GM18505 (cell line): ENCODE measurements at regions not wholly inside any gene's neighbourhood (a gene's known extent, or its start where the extent isn't known, plus 50 kb on each side); places are given as distances from the start of the nearest gene placed in this dataset.

Experiments used
- ATAC-seq: cut with Tn5 transposase; IDR thresholded peaks from one replicate; pipeline ENCODE4 v1.9.1; 2021; ENCODE audit not compliant: unreplicated experiment
- POLR2A ChIP-seq: IDR thresholded peaks from 4 replicates; pipeline ENCODE4 v1.6.1; 2011; ENCODE audit warnings: borderline replicate concordance; ENCODE audit not compliant: insufficient read depth, insufficient read length; ENCODE audit errors: extremely low read depth

DNA sequence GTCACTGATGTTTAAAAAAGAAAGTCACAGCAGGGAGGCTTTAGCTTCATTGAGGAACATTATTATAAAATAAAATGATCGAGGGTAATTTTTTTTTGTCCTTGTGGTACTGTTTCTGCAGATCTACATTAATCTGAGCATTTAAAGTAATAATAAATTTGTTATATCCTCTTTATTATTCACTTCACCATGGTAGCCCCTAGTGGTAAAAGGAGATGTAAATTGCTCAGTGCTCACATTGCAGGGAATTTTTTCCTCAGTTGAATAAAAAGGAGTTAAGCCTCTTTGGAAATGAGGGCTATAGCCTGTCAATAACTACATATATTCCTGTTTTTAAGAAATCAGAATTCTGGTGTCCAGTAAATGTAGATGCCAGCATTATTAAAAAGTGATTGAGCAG, 99.7 kb upstream of the VPREB1 start:
- no peak for TF ChIP-seq POLR2A
- ATAC-seq, result no peak

DNA sequence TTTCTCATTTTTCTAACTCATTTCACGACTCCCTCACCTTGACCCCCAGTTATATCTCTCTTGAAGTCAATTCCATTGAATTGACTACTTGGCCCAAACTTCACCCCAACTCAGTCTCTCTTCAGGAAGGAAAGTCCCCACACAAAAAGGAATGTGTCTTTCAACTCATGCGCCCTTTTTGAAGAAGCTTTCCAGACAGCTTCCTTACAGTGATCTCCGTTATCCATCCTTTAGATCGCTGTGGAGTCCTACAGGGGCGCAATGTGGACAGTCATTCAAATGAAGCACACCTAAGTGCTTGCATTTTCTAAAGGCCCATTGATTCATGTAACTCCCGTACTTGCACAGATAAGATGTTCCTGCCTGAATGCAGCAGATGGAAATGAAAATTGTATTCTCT, 101.1 kb upstream of the VPREB1 start:
- no peak for TF ChIP-seq POLR2A
- ATAC-seq, result no peak

DNA sequence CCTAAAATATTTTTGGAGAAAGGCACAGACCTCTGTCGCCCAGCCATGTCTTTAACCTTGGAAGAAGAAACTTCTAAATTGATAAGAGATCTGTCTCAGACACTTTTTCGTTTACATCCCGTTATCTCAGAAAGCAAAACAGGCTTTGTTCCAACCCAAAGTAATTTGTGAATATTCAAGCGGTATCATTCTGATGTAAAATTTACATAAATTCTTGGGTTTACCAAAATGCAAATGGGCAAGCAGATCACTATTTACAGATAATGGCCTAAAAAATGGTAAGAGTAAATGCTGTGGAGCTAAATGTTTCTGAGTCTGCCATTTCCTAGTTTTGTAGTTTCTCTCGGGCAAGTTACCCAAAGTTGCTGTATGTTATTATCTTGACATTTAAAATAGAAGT, 101.9 kb upstream of the VPREB1 start:
- ATAC-seq, result no peak
- TF ChIP-seq POLR2A, result no peak

DNA sequence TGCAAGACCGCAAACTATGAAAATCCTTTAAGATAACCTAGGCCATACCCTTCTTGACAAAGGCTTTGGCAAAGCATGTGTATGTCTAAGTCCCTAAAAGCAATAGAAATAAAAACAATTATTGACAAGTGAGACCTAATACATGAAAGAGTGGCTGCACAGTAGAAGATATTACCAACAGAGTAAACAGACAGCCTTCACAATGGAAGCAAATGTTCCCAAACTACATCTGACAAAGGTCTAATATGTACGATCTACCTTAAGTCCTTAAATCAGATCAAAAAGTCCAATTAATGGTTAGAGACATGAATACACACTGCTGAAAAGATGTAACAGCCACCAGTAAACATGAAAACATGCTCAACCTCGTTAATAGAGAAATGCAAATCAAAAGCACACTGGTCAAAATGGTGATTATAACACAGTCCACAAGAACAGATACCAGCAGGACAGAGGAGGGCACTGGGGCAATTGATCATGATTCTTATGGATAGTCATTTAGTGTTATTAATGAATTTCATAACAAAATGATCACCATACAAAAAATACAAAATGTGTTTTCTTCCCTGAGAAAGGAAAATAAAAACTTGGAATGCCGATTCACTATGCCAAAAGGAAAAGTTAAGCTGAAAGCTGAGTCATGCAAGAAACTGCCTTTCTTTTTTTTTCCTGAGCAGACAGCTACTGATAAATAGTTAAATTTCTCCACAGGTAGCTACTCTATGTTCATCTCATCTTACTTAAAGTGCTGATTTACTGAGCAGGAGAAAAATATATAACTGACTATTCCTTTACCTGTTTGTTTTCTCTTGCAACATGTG, 102.6 kb upstream of the VPREB1 start:
- no peak for ATAC-seq
- TF ChIP-seq POLR2A, result no peak

DNA sequence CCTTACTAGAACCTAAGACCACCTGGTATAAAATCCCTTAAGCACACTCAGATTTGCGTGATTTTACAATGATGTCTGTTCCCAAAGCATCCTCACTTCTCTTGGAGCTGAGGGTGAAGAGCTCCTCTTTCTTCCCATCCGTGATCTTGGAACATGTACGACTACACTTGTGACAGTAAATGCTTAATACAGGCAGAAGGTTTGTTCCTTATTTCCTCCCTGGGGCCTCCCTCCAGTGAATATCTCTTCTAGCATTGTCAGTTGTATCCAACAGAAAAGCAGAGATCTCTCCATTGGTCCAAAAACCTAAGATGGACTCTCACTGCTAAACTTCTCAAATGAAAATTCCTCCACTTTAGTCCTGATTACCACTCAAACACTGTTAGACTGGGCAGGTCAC, 103.6 kb upstream of the VPREB1 start:
- ATAC-seq, result no peak
- TF ChIP-seq POLR2A, result no peak

DNA sequence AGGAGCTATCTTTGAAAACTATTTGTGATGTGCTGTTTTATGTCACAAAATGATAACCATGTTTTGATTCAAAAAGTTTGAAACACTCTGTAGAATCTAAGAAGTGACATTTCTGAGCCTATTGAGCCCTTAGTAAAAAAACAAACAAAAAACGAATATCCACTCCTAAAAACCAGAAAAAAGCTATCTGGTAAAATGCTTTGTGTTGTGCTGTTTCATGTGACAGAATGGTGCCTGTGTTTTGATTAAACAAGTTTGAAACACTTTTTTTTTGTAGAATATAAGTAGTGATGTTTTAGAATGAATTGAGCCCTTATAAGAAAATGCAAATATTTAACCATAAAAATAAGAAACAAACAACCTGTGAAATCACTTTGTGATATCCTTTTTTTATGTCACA, 105.2 kb upstream of the VPREB1 start:
- ATAC-seq, result no peak
- no peak for TF ChIP-seq POLR2A

DNA sequence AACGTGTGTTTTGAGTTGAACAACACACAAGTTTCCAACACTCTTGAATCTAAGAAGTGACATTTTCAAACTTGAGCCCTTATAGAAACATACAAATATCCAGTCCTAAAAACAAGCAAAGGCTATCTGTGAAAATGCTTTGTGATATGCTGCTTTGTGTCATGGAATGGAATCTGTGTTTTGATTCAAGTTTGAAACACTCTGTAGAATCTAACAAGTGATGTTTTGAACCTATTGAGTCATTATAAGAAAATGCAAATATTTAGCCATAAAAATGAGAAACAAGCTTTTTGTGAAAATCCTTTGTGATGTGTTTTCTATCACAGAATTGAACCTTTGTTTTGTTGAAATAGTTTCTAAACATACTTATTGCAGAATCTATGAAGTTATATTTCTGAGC, 105.7 kb upstream of the VPREB1 start:
- ATAC-seq, result no peak
- TF ChIP-seq POLR2A, result no peak

DNA sequence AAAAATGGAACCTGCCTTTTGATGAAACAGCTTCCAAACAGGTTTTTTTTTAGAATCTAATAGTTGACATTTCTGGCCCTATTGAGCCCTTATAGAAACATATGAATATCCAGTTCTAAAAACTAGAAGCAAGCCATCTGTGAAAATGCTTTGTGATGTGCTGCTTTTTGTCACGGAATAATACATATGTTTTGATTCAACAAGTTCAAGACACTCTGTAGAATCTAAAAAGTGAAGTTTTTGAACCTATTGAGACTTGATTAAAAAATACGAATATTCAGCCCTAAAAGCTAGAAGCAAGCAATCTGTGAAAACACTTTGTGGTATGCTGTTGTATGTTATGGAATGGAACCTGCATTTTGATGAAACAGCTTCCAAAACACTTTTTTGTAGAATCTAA, 106.7 kb upstream of the VPREB1 start:
- ATAC-seq, result no peak
- TF ChIP-seq POLR2A, result no peak

DNA sequence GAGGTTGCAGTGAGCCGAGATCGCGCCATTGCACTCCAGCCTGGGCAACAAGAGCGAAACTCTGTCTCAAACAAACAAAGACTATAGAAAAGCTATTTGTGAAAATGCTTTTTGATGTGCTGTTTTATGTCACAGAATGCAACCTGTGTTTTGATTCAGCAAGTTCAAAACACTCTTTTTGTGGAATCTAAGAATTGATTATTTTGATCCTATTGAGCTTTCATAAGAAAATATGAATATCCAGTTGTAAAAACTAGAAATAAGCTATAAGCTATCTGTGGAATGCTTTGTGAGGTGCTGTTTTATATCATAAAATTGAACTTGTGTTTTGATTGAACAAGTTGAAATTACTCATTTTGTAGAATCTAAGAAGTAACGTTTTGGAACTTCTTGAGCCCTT, 110.7 kb upstream of the VPREB1 start:
- TF ChIP-seq POLR2A, result no peak
- no peak for ATAC-seq

DNA sequence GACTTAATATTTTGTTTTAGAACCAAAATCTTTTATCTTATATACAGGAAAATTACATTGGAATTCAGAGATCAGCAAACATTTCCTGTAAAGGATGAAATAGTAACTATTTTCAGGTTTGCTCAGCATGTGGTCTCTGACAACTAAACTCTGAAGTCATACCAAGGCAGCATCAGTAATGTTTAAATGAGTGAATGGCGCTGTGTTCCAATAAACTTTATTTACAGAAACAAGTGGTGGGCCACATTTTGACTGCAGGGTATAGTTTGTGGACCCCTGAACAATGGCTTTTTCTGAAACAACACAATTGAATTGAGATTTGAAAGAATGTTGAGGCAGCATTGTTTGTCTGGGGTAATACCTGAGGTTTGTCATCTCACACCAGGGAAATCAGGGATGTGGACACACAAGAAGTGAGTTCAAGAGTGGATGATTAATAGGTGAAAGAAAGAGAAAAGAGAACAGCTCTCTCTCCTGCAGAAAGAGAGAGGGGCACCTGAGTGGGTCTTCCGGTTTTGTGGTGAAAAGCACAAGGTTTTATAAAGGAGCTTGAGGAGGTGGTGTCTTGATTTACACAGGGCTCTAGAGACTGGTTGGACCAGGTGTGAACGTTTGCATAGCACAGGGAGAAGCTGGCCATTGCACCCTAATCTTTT, 113.5 kb upstream of the VPREB1 start:
- ATAC-seq, result no peak
- TF ChIP-seq POLR2A, result no peak

DNA sequence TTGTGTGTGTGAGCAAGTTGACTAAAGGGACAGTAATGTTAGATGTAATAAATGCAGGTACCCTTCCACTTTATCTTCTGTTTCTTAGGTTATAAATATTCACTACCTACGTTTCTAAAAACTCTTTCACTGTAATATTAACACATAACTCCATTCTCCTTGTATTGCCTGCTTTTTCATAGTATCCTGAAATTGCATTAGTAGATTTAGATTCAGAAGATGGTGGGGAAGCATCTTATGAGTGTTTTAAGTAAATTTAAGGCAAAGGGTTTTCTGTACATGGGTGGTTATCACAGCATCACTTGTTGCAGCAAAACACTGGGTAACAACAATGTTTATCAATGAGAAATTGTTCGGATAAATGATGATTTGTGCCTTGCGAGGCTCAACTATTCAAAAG, 115.2 kb upstream of the VPREB1 start:
- no peak for ATAC-seq
- TF ChIP-seq POLR2A, result no peak

DNA sequence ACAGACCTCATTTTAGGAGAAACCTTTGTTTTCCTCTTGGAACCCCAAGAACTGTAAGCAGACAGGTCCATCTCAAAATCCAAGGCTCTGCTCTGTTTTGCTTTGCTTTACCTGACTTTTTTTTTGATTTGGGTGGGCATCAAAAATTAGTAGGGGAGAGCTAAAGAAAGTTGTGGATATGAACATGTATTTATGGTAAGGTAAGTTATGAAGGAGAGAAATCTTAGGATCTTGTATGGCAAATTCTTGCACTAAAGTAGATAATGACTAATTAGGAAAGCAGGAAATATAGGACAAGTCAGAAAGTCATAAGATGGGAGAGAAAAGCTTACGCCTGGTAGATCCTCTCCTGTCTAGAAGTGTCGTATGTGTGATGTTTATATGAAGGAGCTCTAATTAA, 116.1 kb upstream of the VPREB1 start:
- no peak for TF ChIP-seq POLR2A
- no peak for ATAC-seq

DNA sequence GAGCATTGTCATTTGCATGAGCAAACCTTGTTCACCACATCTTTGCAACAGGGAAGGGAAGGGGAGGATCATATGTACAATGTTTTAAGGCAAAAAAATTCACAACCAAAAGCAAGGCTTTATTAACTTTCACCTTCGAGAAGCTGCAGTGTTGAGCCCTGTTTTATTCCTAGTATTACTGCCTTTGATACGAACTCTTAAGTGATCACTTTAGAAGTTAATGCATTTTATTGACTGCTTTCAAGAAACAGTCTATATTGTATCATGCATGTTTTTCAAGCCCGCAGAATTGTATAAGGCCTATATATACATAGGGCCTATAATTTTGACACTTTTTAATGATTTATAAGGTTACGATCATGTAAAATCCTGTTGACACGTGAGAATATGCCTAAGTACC, 117.5 kb upstream of the VPREB1 start:
- no peak for ATAC-seq
- no peak for TF ChIP-seq POLR2A
